GM12864 (cell line): ENCODE measurements at regions not wholly inside any gene's neighbourhood (a gene's known extent, or its start where the extent isn't known, plus 50 kb on each side); places are given as distances from the start of the nearest gene placed in this dataset.

ENCODE experiments used
- DNase-seq: peaks from one replicate; pipeline ENCODE4 v3.0.0-alpha.2; 2011; ENCODE audit warnings: low read depth
- H3K4me3 ChIP-seq: 2 replicates; pipeline ENCODE4 v1.5.1; 2011; ENCODE audit warnings: mild to moderate bottlenecking, low read depth, low read length, control low read depth
- CTCF ChIP-seq: IDR thresholded peaks from 2 replicates; pipeline ENCODE4 v1.5.1; 2011; ENCODE audit warnings: low read depth, mild to moderate bottlenecking, moderate library complexity, low read length, control low read depth, inconsistent platforms; ENCODE audit errors: missing control alignments

- DNase-seq: no peak
- no peak overlapping the region for H3K4me3 ChIP-seq
- TF ChIP-seq CTCF: no peak
Observed at GRCh38 chr18:78786776-78787175, 192.8 kb upstream of the SALL3 start.

DNA sequence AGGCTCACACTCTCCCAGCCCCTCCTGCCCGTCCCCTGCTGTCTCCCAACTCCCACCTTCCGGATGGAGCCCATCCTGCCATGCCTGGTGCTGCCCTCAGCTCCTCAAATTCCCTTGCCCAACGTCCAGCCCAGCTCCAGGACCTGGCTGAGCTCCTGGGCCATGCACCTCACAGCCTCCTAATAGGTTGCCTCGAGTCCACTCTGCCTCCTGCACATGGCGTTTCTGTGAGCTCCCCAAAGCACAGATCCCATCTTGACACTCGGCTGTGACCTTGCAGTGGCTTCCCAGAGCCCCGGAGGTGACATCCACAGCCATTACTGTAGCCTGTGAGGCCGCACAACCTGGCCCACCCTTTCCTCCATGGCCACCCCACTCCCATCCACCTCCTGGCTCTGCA is 191.9 kb upstream of the SALL3 start:
- H3K4me3 ChIP-seq: no peak overlapping the region
- no peak for TF ChIP-seq CTCF
- no peak for DNase-seq

GRCh38 chr18:78788161-78788560 is 191.5 kb upstream of the SALL3 start:
- no peak overlapping the region for H3K4me3 ChIP-seq
- no peak for TF ChIP-seq CTCF
- no peak for DNase-seq

DNA sequence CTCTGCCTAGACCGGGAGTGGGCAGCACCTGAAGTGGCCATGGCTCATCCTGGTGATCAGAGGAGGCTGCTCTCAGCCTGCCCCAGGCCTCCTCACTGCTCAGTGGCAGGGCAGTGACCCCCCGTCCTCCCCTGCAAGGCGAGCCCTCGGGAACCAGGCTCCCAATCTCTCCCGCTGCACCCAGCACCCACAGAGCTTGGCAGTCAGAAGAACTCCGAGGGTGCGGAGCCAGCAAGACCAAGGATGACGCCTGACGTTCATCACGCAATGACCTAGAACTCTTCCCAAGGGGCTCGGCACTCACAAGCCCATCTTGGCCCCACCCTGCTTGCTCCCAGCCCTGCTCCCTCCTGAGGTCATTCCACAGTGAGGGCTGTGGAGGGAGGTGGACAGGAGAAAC is 189.8 kb upstream of the SALL3 start:
- H3K4me3 ChIP-seq: no peak overlapping the region
- no peak for TF ChIP-seq CTCF
- DNase-seq: no peak

DNA sequence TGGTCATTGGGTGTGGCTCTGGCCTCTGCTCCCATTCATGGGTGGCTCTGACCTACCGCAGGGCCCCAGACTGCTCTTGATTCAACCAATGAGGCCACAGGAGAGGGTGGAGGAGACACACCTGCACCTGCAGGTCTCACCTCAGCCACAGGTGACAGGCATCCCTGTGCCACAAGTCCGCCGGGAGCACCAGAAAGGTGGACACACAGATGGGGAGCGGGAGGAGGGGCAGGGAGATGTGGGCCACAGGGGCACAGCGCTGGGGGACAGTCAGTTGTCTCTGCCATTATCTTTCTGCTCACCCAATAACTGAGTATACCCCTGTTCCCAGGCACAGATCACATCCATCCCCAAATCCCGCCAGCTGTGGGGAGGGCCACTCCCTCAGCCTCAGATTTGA is 189.1 kb upstream of the SALL3 start:
- H3K4me3 ChIP-seq: no peak overlapping the region
- DNase-seq: no peak
- no peak for TF ChIP-seq CTCF

GRCh38 chr18:78790960-78791359 is 188.7 kb upstream of the SALL3 start:
- TF ChIP-seq CTCF: no peak

DNA sequence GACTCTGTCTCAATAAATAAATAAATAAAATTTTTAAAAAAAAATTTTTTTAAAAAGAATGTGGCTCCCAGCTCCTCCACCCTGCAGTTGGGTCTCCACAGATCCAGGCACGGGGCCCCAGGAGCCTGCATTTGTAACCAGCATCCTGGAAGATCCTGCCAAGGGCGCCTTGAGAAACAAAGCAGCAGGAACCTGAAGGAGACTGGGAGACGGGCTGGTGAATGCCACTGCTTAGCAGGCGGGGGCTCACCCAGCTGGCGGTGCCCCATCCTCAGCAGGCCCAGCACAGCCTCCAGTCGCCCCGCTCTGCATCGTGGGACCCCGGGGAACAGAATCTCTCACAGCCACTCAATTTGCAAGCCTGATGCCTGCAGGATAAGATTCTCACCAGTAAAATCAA is 187.5 kb upstream of the SALL3 start:
- DNase-seq: no peak
- TF ChIP-seq CTCF: no peak

More at GRCh38 chr18:78790960-78791359, 188.7 kb upstream of the SALL3 start:
- no peak overlapping the region for H3K4me3 ChIP-seq
- no peak for DNase-seq

More for the DNA sequence above, 187.5 kb upstream of the SALL3 start:
- H3K4me3 ChIP-seq: no peak overlapping the region
